H1 (cell line): ENCODE measurements at regions not wholly inside any gene's neighbourhood (a gene's known extent, or its start where the extent isn't known, plus 50 kb on each side); places are given as distances from the start of the nearest gene placed in this dataset.

Experiments used
- CTCF ChIA-PET: fragments of 300-600 bp; sonication (Branson Sonifier 250); formaldehyde crosslinking; loops from one replicate; lab custom pipeline; 2021; ENCODE audit not compliant: partially characterized antibody; lab: Charles Lee
- POLR2A ChIA-PET: fragments of 300-600 bp; sonication (Branson Sonifier 250); formaldehyde crosslinking; loops from one replicate; lab custom pipeline; 2021; ENCODE audit warnings: inconsistent platforms; ENCODE audit not compliant: partially characterized antibody; lab: Charles Lee
- DNase-seq, 2 experiments: peaks; one replicate each; pipeline versions ENCODE4 v3.0.0 to v3.0.0-alpha.2; 2010 to 2022; ENCODE audit warnings: low spot score in 2 of 2, low read depth in 1 of 2, mixed read lengths in 1 of 2
- FAIRE-seq: peaks from 2 replicates; lab custom pipeline; 2011; peaks lifted over from hg19 to GRCh38; lab: Jason Lieb, UNC
- H2AFZ ChIP-seq: 2 replicates; pipeline ENCODE4 v1.8.1; 2012; ENCODE audit warnings: low read length, inconsistent platforms
- H2AK5ac ChIP-seq: 2 replicates; pipeline ENCODE4 v1.6.1; 2013; ENCODE audit warnings: low read depth, low read length
- H2BK120ac ChIP-seq: replicated peaks from 2 replicates; pipeline ENCODE3; 2013; ENCODE audit warnings: low read depth, low read length, inconsistent platforms
- H2BK12ac ChIP-seq: 2 replicates; pipeline ENCODE4 v1.6.1; 2013; ENCODE audit warnings: low read depth, low read length
- H2BK15ac ChIP-seq: 2 replicates; pipeline ENCODE4 v1.6.1; 2013; ENCODE audit warnings: low read length
- H2BK20ac ChIP-seq: 2 replicates; pipeline ENCODE4 v1.6.1; 2013; ENCODE audit warnings: low read length
- H2BK5ac ChIP-seq: 2 replicates; pipeline ENCODE4 v1.6.1; 2013; ENCODE audit warnings: low read depth, low read length
- H3K14ac ChIP-seq: 2 replicates; pipeline ENCODE4 v1.6.1; 2013; ENCODE audit warnings: inconsistent platforms; ENCODE audit not compliant: insufficient read length
- H3K18ac ChIP-seq: 2 replicates; pipeline ENCODE4 v1.6.1; 2013; ENCODE audit warnings: low read length; ENCODE audit errors: extremely low read depth
- H3K23ac ChIP-seq: 2 replicates; pipeline ENCODE4 v1.6.1; 2013; ENCODE audit warnings: inconsistent platforms; ENCODE audit not compliant: insufficient read length
- H3K23me2 ChIP-seq: 2 replicates; pipeline ENCODE4 v1.6.1; 2013; ENCODE audit warnings: low read depth, low read length
- H3K27ac ChIP-seq: 2 replicates; pipeline ENCODE4 v1.6.1; 2011; ENCODE audit warnings: low read depth, low read length, inconsistent platforms
- H3K27me3 ChIP-seq, 4 experiments: replicated peaks in 1 of 4; 1 replicate in 1 of 4; 2 replicates in 3 of 4; pipeline versions ENCODE4 v1.6.1 to v1.8.1; 2011 to 2013; ENCODE audit warnings: low read length in 3 of 4, mild to moderate bottlenecking in 3 of 4, inconsistent platforms in 2 of 4, mixed read lengths in 2 of 4, moderate library complexity in 1 of 4; ENCODE audit not compliant: control insufficient read depth in 3 of 4, insufficient read depth in 3 of 4; ENCODE audit errors: extremely low read depth in 1 of 4
- H3K36me3 ChIP-seq, 4 experiments: 2 replicates each; pipeline versions ENCODE4 v1.6.1 to v1.8.1; 2011 to 2013; ENCODE audit warnings: mild to moderate bottlenecking in 4 of 4, low read length in 3 of 4, moderate library complexity in 2 of 4, control low read depth in 1 of 4, inconsistent platforms in 1 of 4; ENCODE audit not compliant: insufficient read depth in 4 of 4, control insufficient read depth in 2 of 4
- H3K4ac ChIP-seq: replicated peaks from 2 replicates; pipeline ENCODE3; 2013; ENCODE audit warnings: low read length, low read depth, mixed read lengths, inconsistent platforms; ENCODE audit not compliant: insufficient read length
- H3K4me1 ChIP-seq, 4 experiments: replicated peaks in 1 of 4; 1 replicate in 1 of 4; 2 replicates in 3 of 4; pipeline versions ENCODE4 v1.6.1 to v1.8.1; 2011 to 2013; ENCODE audit warnings: low read length in 3 of 4, inconsistent platforms in 2 of 4, mixed read lengths in 1 of 4; ENCODE audit not compliant: insufficient read depth in 4 of 4, control insufficient read depth in 3 of 4
- H3K4me2 ChIP-seq, 2 experiments: 2 replicates each; pipeline versions ENCODE4 v1.6.1 to v1.8.1; 2011 to 2013; ENCODE audit warnings: low read depth in 2 of 2, low read length in 2 of 2, control low read depth in 1 of 2, inconsistent platforms in 1 of 2, mild to moderate bottlenecking in 1 of 2; ENCODE audit not compliant: insufficient read depth in 1 of 2
- H3K4me3 ChIP-seq, 4 experiments: fragments of 200-600, 300-600 bp in 1 of 4; sonication (generic), shearing (Covaris generic), sonication (Bioruptor Twin) in 1 of 4; 2 replicates each; pipeline versions ENCODE4 v1.5.1 to v1.8.1; 2011 to 2016; ENCODE audit warnings: low read length in 4 of 4, low read depth in 3 of 4, control low read depth in 2 of 4, inconsistent platforms in 2 of 4, mild to moderate bottlenecking in 2 of 4, mixed read lengths in 1 of 4, moderate library complexity in 1 of 4; ENCODE audit not compliant: insufficient read depth in 2 of 4; ENCODE audit errors: extremely low read depth in 1 of 4
- H3K56ac ChIP-seq: replicated peaks from 2 replicates; pipeline ENCODE3; 2013; ENCODE audit warnings: low read depth, mild to moderate bottlenecking, mixed read lengths, low read length, inconsistent platforms; ENCODE audit not compliant: insufficient read length
- H3K79me1 ChIP-seq: 2 replicates; pipeline ENCODE4 v1.6.1; 2013; ENCODE audit warnings: low read depth, low read length, control low read depth
- H3K79me2 ChIP-seq, 2 experiments: 2 replicates each; pipeline versions ENCODE4 v1.6.1 to v1.8.1; 2012 to 2013; ENCODE audit warnings: low read length in 2 of 2, mild to moderate bottlenecking in 2 of 2, inconsistent platforms in 1 of 2; ENCODE audit not compliant: insufficient read depth in 2 of 2, control insufficient read depth in 1 of 2
- H3K9ac ChIP-seq, 4 experiments: replicated peaks in 1 of 4; 1 replicate in 1 of 4; 2 replicates in 3 of 4; pipeline versions ENCODE4 v1.6.1 to v1.8.1; 2011 to 2013; ENCODE audit warnings: low read depth in 3 of 4, low read length in 3 of 4, control low read depth in 2 of 4, mild to moderate bottlenecking in 2 of 4, moderate library complexity in 2 of 4, inconsistent platforms in 1 of 4; ENCODE audit errors: extremely low read depth in 1 of 4
- H3K9me3 ChIP-seq, 2 experiments: 2 replicates each; pipeline versions ENCODE4 v1.6.1 to v1.8.1; 2012 to 2013; ENCODE audit warnings: mild to moderate bottlenecking in 2 of 2, moderate library complexity in 2 of 2, control low read depth in 1 of 2, inconsistent platforms in 1 of 2, low read depth in 1 of 2, low read length in 1 of 2, mixed read lengths in 1 of 2; ENCODE audit not compliant: insufficient read depth in 2 of 2
- H4K20me1 ChIP-seq, 2 experiments: replicated peaks in 1 of 2; 2 replicates each; pipeline versions ENCODE3 to v1.8.1; 2011 to 2013; ENCODE audit warnings: inconsistent platforms in 2 of 2, low read length in 2 of 2, mild to moderate bottlenecking in 1 of 2; ENCODE audit not compliant: insufficient read depth in 2 of 2, control insufficient read depth in 1 of 2
- H4K5ac ChIP-seq: 2 replicates; pipeline ENCODE4 v1.6.1; 2013; ENCODE audit warnings: low read length, low read depth, mixed read lengths, inconsistent platforms; ENCODE audit not compliant: insufficient read length
- H4K8ac ChIP-seq: 2 replicates; pipeline ENCODE4 v1.8.0; 2013; ENCODE audit warnings: mild to moderate bottlenecking, moderate library complexity, low read length, inconsistent platforms; ENCODE audit not compliant: insufficient read depth; ENCODE audit errors: extremely low read depth
- H4K91ac ChIP-seq: replicated peaks from 2 replicates; pipeline ENCODE3; 2013; ENCODE audit warnings: low read length, mixed read lengths, inconsistent platforms; ENCODE audit not compliant: insufficient read length
- CBX5 ChIP-seq: fragments of 300-800, 300-1000 bp; sonication (generic); IDR thresholded peaks from 2 replicates; pipeline ENCODE4 v1.7.1; 2016; ENCODE audit warnings: antibody characterized with exemption, low read length, low read depth
- MAFK ChIP-seq: IDR thresholded peaks from 2 replicates; pipeline ENCODE4 v1.6.1; 2012; ENCODE audit warnings: low read depth, mild to moderate bottlenecking, improper control_type of control experiment, low read length
- POLR2AphosphoS5 ChIP-seq: IDR thresholded peaks from 2 replicates; pipeline ENCODE4 v1.6.1; 2011; ENCODE audit warnings: low read depth, low read length
- SAP30 ChIP-seq: fragments of 300-600 bp; sonication (generic); IDR thresholded peaks from 2 replicates; pipeline ENCODE4 v1.7.1; 2012; ENCODE audit warnings: low read length, moderate library complexity, mild to moderate bottlenecking, inconsistent platforms; ENCODE audit not compliant: insufficient read depth, insufficient replicate concordance
- SP1 ChIP-seq: IDR thresholded peaks from 2 replicates; pipeline ENCODE4 v1.6.1; 2011; ENCODE audit warnings: low read depth, low read length
- WGBS, 2 experiments: shearing (Covaris generic) in 1 of 2; methylation state at CpG; one replicate each; pipeline versions ENCODE4 v1.1.6 to v1.1.7; 2013 to 2015; ENCODE audit warnings: low lambda C conversion rate in 2 of 2, mixed read lengths in 2 of 2, inconsistent platforms in 1 of 2, low coverage in 1 of 2, missing lambda C conversion rate in 1 of 2; ENCODE audit not compliant: insufficient replicate concordance in 2 of 2, insufficient coverage in 1 of 2, insufficient read length in 1 of 2; ENCODE audit errors: extremely low coverage in 1 of 2, missing lambda C conversion rate in 1 of 2; 5-methylcytosine and 5-hydroxymethylcytosine counted together

- FAIRE-seq (no peak), DNase-seq (no peak)
- no peak overlapping the region for H3K9ac ChIP-seq
- no peak overlapping the region for H3K18ac ChIP-seq
- WGBS, 2 experiments: 88% methylated on average over 1 of the region's 1 CpG; no CpG with 5 or more reads in 1 of the 2 experiments
- no peak overlapping the region for H3K27ac ChIP-seq
- no peak overlapping the region for H2BK15ac ChIP-seq
- no peak overlapping the region for H2BK20ac ChIP-seq
- H3K27me3 ChIP-seq: no peaks in the 10 kb centered on the region
- H3K79me2 ChIP-seq: no peaks in the 10 kb centered on the region
- TF ChIP-seq POLR2AphosphoS5: no peak
- TF ChIP-seq SP1: no peak
- no peak for TF ChIP-seq MAFK
- TF ChIP-seq SAP30: no peak
- no peak for TF ChIP-seq CBX5
- no peak overlapping the region for H2AFZ ChIP-seq
- no peak overlapping the region for H3K56ac ChIP-seq
- H2BK120ac ChIP-seq: no peak overlapping the region
- no peak overlapping the region for H3K4ac ChIP-seq
- H2AK5ac ChIP-seq: no peak overlapping the region
- H4K20me1 ChIP-seq: no peaks in the 10 kb centered on the region
- H3K4me2 ChIP-seq: no peak overlapping the region
- no peaks in the 10 kb centered on the region for H3K23me2 ChIP-seq
- H3K4me3 ChIP-seq: no peak overlapping the region
- H4K5ac ChIP-seq: no peak overlapping the region
- H2BK12ac ChIP-seq: no peak overlapping the region
- no peak overlapping the region for H3K14ac ChIP-seq
- ChIA-PET CTCF (no interaction called here), POLR2A (interaction anchor here (1.0 to 1.4 kb wide), 3 partner anchors 10 to 54 kb away, joined by 3 to 5 read pairs (median 4); no protein-coding TSS in a partner anchor)
- no peaks in the 10 kb centered on the region for H3K36me3 ChIP-seq
- H3K9me3 ChIP-seq: no peaks in the 10 kb centered on the region
- H4K91ac ChIP-seq: no peak overlapping the region
- no peaks in the 10 kb centered on the region for H3K79me1 ChIP-seq
- no peak overlapping the region for H2BK5ac ChIP-seq
- peaks cover 0 to 6% (median under 1%) of the 10 kb centered on the region in 4 experiments; a peak in 2 of 7 replicates for H3K4me1 ChIP-seq
- H4K8ac ChIP-seq: no peak overlapping the region
- H3K23ac ChIP-seq: no peak overlapping the region
Observed at GRCh38 chr2:63791387-63791786, 50.3 kb upstream of the UGP2 start.
